GM19099 (cell line): ENCODE measurements at regions not wholly inside any gene's neighbourhood (a gene's known extent, or its start where the extent isn't known, plus 50 kb on each side); places are given as distances from the start of the nearest gene placed in this dataset.

Experiments used
- POLR2A ChIP-seq: IDR thresholded peaks from 3 replicates; pipeline ENCODE4 v1.6.1; 2011; ENCODE audit warnings: low read depth; ENCODE audit not compliant: insufficient read length; ENCODE audit errors: extremely low read depth

DNA sequence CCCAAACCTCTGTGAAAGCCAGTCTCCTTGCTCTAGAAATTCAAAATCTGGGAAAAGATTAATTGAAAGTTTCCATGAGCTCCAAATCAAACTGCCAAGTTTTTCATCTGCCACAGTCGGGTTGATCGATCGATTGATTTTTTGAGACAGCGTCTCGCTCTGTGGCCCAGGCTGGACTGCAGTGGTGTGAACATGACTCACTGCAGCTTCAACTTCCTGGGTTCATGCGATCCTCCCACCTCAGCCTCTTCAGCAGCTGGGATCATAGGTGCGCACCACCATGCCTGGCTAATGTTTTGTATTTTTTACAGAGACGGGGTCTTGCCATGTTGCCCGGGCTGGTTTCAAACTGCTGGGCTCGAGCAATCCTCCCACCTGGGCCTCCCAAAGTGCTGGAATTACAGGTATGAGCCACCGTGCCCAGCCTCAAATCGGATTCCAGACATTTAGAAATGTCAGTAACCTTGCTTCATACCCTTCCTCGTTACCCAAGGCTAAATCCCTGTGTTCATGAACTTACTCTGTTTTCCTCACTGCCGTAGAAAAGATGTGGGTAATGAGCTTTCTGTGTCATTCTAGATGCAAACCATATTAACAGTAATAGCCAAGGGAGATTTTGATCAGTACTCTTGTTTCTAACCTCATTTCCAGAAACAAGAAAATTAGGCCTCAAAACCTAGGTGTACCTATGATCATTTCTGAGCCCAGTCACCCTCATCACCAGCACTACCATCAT is 105.9 kb upstream of the AKAP13 start:
- no peak for TF ChIP-seq POLR2A

DNA sequence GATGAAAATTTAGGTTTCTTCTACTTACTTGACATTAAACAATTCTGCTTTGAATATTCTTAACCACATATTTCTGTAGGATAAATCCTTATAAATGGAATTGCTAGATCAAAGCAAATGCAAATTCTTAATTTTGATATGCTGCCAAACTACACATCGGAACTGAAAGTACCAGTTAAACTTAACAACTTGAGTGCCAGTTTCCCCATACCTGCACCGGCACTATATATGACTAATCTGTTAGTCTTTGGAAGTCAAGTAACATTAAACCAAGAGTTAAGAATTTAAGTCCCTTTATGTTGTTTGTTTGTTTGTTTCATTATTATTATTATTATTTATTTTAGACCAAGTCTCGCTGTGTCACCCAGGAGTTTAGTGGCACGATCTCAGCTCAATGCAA is 103.9 kb upstream of the AKAP13 start:
- no peak for TF ChIP-seq POLR2A

DNA sequence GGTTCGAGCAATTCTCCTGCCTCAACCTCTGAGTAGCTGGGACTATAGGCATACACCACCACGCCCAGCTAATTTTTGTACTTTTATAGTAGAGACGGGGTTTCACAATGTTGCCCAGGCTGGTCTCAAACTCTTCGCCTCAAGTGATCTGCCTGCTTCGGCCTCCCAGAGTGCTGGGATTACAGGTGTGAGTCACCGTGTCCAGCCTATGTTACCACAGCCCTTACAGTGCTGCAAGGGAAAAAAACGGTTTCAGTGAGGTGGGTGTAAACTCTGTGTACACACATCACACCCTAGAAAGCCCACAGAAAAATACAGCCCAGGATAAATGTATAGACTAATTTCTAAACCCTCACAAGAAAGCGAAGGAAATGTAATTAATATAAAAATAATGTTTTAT is 103.5 kb upstream of the AKAP13 start:
- TF ChIP-seq POLR2A: no peak

DNA sequence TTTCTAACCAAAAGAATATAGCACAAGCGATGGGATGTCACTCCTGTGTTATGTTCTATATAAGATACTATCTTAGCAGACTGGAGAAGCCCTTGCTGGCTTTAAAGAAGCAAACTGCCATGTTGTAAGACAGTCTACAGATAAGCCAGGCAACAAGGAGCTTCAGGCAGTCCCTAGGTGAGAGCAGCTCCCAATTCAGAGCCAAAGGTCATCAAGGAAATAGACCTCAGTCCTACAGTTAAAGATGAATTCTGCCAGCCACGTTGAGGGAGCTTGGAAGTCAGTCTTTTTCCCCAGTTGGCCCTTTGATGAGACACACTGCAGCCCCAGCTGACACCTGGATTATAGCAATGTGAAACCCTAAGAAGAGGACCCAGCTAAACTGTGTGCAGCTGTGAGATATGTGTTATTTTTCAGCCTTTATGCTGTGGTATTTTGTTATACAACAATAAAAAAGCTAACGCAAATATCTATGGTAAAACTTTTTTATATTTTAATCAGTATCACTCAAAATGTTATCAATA is 102.5 kb upstream of the AKAP13 start:
- TF ChIP-seq POLR2A: no peak

DNA sequence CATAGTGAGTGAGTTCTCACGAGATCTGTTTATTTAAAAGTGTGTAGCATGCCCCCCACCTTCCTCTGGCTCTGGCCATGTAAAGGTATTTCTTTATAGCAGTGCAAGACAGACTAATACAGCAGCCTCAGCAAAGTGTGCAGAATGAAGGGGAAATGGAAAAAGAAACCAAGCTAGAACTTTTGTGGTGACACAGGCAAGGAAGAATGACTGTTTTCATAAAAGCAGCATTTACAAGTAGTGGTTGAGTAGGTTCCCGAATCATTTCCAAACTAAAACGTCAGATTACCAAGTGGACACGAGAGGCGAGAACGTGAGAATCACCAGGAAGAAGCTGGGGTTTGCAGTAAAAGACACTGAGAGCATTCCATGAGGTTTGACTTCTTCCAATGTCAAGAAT is 100.2 kb upstream of the AKAP13 start:
- TF ChIP-seq POLR2A: no peak

DNA sequence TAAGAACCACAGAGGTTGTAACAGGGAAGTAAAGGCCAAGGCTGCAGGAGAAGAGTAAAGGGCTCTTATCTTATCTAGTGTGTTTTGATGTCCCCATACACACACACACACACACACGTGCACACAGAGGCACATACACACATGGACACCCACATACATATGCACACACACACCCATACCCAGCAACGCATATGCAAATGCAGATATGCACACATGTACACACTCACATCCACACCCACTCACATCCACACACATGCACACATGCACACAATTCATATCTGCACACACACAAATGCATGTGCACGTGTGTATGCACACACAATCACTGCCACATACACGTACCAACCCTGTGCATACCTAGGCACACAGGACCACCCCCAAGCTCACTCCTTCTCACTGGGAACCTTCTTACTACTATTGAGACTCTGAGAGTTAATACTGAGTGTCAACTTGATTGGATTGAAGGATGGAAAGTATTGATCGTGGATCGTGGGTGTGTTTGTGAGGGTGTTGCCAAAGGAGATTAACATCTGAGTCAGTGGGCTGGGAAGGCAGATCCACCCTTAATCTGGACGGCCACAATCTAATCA is 99.0 kb upstream of the AKAP13 start:
- TF ChIP-seq POLR2A: no peak

DNA sequence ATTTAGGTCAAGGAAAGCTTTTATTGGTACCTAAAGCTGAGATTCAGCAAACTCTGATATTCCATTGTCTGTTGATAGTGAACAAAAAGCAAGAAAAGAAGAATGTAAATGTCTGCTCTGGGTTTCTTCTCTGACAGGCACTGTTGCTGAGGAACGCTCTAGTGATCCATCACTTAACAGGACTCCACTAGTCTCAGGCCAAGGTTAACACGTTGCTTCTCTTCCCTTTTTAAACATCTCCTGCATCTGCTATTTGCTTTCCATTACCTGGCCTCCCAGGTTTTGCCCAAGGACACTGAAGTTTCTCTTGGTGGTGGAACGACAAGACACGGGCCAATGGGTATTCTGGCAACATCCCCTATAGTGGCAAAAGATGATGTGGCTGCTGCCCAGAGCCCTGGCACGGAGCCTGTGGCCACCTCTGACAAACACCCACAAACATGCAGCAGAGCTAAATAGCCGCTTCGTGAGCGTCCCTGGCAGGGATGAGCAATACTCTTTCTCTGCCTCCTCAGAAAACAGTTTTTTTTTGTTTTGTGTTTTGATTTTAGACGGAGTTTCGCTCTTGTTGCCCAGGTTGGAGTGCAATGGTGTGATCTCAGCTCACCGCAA is 97.8 kb upstream of the AKAP13 start:
- no peak for TF ChIP-seq POLR2A

DNA sequence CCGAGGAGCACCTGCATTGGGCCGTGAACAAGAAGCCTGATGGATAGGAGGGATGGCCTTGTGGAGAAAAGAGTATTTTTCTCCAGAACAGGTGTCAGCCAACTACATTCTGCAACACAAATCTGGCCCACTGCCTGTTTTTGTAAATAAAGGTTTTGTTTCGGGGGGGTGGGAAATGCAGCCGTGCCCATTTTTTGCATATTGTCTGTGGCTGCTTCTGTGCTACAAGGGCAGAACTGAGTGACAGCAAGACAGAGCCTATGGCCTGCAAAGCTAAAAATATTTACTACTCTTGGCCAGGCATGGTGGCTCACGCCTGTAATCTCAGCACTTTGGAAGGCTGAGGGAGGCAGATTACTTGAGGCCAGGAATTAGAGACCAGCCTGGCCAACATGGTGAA is 95.9 kb upstream of the AKAP13 start:
- TF ChIP-seq POLR2A: no peak

DNA sequence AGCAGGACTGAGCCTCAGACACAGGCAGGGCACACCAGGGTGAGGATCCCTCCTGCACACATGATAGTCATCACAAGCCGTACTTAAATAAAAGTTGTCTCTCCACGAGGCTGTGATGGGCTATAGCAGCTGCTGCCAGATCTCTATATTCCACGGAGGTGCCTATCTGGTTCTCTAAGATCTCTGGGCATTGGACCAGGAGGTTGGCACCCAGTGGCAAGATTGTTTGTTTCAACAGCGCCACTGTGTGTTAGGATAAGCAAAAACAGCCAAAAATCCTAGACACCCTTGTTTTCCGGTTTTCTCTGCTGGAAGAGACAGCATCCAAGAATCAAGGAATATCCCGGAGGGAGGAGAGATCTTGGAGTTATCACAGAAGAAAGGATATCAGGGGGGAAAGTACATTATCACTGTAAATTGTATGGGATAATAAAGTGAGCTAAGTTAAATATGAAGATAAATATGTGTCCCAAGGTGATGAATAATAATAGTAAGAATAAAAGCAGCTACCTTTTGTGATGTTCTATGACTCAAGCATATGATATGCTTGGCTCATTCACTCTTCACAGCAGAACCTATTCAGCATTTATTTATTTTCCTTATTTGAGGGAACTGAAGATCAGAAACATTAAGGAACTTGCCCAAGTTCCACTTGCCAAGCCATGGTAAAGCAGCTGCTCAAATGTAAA is 90.6 kb upstream of the AKAP13 start:
- TF ChIP-seq POLR2A: no peak

DNA sequence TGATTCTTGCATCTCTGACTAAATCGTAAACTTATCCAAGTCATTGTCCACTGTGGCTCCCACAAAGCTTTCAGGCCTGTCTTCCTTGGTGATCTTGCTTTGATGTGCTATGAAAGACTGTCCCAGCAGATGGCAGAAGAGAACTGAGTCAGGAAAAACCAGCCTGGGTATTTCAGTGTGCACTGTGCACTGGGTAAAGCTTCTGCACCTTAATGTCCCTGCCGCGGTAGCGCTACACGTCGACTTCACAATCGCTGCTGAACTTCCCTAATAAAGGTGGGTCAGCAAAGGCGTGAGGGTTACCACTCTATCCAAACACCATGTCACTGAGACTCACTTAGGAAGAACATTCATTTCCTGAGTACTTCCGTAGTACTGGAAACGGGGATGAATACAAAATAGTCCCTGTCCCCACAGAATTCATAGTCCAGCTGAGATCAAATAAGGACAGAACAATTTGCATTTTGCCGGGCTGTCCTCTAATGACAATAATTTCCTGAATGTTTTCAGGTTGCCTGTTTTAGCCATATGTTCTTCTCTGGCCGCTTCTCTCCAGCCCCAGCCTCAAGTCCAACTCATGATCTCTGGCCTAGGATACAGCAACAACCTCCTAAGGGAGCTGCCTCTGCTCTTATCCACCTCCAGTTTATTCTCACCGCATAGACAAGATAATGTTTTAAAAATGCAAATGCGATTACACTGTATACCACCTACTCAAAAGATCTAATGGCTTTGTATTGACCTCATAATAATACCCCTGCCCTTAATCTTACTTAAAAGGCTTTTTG is 83.6 kb upstream of the AKAP13 start:
- TF ChIP-seq POLR2A: no peak

DNA sequence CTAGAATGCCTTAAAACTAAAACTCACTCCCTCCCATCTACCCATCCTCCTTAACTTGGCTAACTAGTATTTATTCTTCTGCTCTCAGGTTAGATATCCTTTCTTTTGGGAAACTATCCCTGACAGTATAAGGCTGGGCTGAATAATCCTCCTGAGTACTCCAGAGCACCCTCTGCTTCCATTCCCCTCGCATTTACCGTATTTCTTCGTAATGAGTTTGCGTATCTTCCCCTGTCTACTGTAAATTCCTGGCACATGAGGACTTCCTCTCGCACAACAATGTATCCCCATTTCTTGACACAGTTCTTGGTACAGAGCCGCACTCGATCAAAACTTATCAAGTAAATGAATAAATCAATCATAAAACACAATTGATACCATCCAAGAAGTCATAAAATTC is 82.9 kb upstream of the AKAP13 start:
- no peak for TF ChIP-seq POLR2A

DNA sequence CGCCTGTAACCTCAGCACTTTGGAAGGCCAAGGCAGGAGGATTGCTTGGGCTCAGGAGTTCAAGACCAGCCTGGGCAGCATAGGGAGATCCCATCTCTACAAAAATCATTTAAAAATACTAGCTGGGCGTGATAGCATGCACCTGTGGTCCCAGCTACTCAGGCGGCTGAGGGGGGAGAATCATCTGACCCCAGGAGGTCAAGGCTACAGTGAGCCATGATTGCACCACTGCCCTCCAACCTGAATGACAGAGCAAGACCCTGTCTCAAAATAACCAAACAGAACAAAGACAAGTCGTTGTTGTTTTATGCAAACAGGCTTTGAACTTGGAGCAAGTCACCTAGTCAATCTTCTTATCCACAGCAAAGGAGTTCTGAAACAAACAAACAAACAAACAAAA is 82.0 kb upstream of the AKAP13 start:
- TF ChIP-seq POLR2A: no peak

DNA sequence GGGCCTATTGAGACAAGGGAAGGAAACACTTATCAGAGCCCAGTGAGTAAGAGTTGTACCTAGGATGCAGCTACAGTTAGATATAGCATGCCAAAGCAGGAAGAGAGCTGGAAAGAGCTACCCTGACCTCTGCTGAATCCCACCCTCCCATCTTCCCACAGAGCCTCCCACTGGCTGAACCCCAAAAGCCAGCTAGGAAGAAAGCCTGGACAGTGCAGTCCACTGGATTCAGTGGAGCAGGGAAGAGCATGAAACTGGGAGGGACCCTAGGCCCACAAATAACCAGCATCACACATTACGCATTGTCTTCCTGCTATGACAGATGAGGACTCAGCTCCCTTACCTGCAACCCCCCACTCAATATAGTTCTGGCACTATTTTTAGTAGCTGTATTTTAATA is 81.5 kb upstream of the AKAP13 start:
- no peak for TF ChIP-seq POLR2A

DNA sequence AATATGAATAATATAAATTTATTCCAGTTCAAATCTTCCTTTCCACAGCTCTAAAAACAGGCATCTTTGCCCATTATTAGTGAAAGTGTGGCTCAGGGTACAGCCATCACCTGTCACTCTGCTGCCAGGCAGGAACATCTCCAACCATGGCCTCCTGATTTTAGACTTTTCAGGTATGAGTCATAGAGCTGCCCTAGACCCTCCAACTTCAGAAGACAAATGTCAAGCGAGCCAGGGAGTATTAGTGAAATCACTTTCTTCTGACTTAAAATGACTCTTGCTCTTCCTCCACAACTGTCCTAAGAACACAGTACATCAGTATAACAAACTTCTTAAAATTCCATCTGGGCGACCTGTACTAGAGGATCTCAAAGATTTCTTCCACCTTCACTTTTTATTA is 78.1 kb upstream of the AKAP13 start:
- TF ChIP-seq POLR2A: no peak

DNA sequence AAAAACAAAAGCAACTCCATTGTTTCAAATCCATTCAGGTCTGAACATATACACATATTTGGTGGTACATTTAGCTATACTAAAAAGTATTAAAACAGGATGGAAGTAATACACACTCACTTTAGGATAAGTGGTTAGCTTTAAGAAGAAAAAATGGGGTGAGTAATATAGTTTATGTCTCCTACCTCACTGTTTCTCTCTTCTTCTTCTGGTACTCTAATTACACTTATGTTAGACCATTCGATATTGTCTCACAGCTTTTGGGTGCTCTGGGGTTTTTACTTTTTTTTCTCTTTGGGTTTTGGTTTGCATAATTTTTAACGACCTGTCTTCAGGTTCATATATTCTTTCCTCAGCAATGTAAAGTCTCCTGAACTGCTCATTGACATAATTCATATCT is 75.4 kb upstream of the AKAP13 start:
- TF ChIP-seq POLR2A: no peak
